Posterior cingulate gyrus (tissue), 11 donors: ENCODE measurements at regions not wholly inside any gene's neighbourhood (a gene's known extent, or its start where the extent isn't known, plus 50 kb on each side); places are given as distances from the start of the nearest gene placed in this dataset.
"Not testable (repeated sequence)": the region's sequence is repeated elsewhere in the genome, so short reads cannot be mapped to it uniquely, and the experiment has no call there.

Source experiments
- DNase-seq, 10 donors: peaks; one replicate each; pipeline versions ENCODE4 v3.0.0 to v3.0.0-alpha.2; 2020 to 2021; ENCODE audit warnings: mixed read lengths in 3 of 10
- intact Hi-C: fragments of 100-400 bp; cut with DNase I; formaldehyde crosslinking; loops from one replicate; pipeline ENCODE4 v1.15.1; 2023

DNA sequence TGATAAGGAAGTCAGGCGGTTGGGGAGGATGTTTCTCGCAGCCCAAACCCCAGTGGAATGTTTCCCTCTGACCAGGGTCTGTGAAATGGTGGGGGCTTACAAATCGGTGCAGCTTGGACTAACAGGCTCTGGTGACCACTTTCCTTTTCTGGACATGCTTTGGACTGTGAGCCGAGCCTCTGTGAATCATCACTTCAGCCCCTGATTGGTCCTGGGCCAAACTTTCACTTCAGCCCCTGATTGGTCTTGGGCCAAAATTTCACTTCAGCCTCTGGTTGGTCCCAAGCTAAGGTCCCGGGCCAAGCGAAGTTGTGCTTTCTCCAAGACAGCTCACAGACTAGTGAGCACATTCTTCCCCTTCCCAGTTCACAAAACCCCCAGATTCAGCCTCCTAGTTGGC lies 223.7 kb upstream of the ANKRD20A1 start:
- intact Hi-C loops = not testable (repeated sequence)
- peak in 1 of 10 donors; percentile 7 for DNase-seq

DNA sequence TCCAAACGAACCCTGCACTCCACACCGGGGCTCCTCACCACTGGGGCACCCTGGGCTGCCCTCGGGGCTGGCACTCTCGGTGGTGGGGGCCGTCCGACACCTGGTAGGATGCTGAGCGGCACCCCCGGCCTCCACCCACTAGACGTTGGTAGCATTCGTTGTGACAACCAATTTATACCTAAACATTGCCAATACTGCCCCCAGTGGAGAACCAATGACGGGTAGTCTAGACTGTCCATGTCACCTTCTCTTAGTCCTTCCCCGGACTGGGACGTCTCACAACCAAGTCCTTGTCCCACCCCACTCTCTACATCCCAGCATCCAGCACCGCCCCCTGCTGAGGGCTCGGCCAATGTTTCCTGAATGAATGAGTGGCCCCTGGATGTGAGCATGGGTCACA lies 246.8 kb upstream of the ANKRD20A1 start:
- peak in 3 of 10 donors; percentile 49 to 88 (median 60) for DNase-seq
- intact Hi-C loops = not testable (repeated sequence)

GRCh38 chr9:67609872-67610271 lies 248.9 kb upstream of the ANKRD20A1 start:
- peak in 2 of 10 donors; percentile 32 to 65 for DNase-seq

GRCh38 chr9:67609435-67609834 lies 249.3 kb upstream of the ANKRD20A1 start:
- intact Hi-C loops = not testable (repeated sequence)
- peak in 2 of 10 donors; percentile 31 to 46 for DNase-seq

More at GRCh38 chr9:67609872-67610271, 248.9 kb upstream of the ANKRD20A1 start:
- intact Hi-C loops = not testable (repeated sequence)

DNA sequence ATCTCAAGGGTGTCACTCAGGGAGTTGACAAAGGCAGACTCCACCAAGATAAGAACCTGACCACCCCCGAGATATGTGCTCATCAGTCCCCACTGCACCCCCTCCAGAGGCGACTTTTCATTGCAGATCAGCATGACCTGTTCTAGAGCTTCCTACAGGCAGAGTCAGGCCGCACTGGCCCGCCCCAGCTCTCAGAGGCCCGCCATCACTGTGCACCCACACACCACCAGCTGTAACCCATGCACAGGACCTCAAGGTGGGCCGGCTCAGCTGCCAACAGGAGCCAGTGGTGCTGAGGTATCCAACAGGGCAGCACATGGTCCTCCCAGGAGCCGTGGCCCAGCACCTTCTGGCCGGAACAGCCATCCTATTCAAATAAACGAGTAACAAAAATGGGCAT lies 253.6 kb upstream of the ANKRD20A1 start:
- intact Hi-C loops, DNase-seq: not testable (repeated sequence)

DNA sequence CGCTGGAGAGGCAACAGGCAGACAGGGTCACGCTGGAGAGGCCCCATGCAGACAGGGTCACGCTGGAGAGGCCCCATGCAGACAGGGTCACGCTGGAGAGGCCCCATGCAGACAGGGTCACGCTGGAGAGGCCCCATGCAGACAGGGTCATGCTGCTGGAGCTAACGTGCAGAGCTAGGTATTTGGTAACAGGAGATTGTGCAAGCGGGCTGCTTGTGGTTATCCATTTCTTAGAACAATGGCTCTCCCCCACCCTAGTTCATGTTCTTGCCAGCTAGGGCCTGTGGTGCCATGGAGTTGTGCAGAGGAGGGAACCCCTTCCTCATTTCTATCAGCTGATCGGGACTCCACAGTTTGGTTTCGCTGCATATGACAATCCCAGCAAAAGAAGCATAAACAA lies 255.1 kb upstream of the ANKRD20A1 start:
- DNase-seq = peak in 2 of 10 donors; percentile 26 to 37
- intact Hi-C loops = not testable (repeated sequence)

DNA sequence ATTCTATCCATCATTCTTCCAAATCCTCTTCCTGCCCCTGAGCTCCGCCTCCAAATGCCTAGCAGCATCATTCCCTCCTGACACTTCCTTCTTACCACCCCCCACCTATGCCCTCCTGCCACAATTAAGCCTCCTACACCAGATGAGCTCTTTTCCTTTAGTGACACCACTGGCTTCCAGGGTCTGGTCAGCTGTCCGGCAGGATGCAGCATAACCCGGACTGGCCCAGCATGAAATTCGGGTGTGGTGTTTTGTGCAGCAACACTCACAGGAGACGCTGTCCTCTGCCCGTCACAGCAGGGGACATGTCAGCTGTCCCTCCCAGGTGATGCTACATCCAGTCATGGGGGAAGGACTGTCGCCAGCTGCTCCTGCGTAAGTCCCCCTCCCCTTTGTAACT lies 266.3 kb upstream of the ANKRD20A1 start:
- DNase-seq, intact Hi-C loops: not testable (repeated sequence)

DNA sequence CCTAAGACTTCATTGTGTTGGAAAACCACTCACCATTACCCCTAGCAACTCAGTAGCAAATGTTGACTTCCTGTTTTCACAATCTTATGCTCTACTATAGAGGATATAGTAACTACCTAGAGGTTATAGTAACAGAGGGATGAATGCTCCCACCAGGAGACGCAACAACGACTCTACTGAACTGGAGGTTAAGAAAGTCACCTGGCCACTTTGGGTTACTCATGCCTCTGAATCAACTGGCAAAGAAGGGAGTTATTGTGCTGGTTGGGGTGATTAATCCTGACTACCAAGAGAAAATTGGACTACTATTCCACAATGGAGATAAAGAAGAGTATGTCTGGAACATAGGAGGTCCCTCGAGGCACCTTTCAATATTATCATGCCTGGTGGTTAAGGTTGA lies 302.9 kb upstream of the ANKRD20A1 start:
- intact Hi-C loops, DNase-seq: not testable (repeated sequence)

- intact Hi-C loops, DNase-seq: not testable (repeated sequence)
Measured at GRCh38 chr9:67550044-67550443, 308.7 kb upstream of the ANKRD20A1 start.

DNA sequence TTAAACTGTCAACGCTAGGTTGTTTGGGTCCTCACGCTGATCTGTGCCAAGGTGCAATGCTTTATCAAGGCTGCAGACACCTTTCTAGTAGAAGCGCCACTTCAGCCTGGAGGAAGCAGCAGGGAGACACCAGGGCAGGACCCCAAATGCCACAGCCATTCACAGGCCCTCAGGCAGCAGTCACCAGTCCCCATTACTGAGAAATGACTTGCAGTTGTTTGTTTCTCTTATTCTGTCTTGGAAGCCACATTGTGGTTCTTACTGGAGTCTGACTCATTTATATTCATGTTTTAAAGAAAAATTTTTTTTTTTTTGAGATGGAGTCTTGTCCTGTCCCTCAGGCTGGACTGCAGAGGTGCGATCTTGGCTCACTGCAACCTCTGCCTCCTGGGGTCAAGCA lies 328.9 kb upstream of the ANKRD20A1 start:
- intact Hi-C loops = not testable (repeated sequence)

DNA sequence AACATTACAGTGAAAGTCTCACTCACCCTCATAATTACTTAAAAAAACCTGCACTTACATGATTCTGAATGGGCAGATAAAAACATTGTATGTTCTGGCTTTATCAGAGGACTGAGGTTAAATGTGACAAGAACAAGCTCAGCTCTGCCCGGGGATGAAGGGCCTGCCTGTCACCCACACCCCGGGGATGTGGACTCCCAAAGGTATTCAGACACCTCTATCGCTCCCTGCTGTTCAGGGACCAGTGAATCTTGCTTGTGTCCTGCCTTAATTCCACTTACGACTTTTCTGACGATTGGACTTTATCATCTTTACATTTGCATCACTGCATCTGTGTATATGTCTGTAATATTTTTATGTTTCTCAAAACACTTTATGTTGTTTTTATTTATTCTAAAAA lies 341.8 kb upstream of the ANKRD20A1 start:
- intact Hi-C loops = not testable (repeated sequence)

More for the DNA sequence above, 328.9 kb upstream of the ANKRD20A1 start:
- DNase-seq = not testable (repeated sequence)

GRCh38 chr9:67514587-67514986 lies 344.1 kb upstream of the ANKRD20A1 start:
- intact Hi-C loops, DNase-seq: not testable (repeated sequence)

More for the DNA sequence above, 341.8 kb upstream of the ANKRD20A1 start:
- not testable (repeated sequence) for DNase-seq

DNA sequence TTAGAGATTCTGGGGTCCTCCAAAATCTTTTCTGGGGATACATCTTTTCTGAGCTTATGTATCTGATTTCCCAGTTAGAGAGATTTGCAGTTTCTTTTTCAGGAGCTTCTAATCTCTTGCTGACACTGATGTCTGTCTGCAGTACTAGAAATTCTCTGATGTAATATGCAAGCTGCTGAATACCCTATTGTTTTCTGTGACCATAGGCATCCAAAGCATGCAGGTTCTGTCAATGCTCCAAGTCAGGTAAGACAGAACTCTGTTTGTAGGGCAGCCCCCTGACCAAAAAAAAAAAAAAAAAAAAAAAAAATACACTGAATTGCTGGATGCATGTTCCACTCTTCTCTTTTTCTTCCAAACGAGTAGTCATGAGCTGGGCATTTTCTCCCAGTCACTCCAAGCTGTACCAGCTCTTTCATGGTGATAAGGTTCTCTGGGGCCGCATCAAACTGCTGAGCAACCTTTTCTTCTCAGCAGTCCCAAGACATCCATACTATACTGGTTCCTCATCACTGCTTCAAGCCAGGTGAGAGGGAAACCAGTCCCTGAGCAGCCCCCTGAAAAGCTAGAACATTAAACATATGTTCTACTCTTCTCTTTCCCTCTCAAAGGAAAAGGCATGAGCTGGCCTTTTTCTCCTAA lies 354.9 kb upstream of the ANKRD20A1 start:
- DNase-seq, intact Hi-C loops: not testable (repeated sequence)

DNA sequence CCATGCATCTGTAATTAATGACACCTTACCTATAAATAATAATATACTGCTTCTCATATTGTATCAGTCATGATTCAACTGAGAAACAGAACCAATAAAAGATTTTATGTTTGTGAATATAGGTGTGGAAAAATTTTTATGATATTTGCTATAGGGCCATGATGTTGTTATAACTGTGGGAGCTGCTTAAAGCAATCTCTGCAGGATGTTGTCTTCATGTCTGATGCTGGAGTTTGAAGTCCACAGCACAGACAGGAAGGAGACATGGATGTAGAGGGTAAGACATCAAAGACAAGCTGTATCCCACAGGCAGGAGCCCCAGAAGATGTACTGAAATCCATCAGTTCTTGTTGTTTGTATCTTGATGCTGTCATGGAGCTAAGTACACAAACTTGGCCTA lies 366.7 kb upstream of the ANKRD20A1 start:
- intact Hi-C loops, DNase-seq: not testable (repeated sequence)

- DNase-seq, intact Hi-C loops: not testable (repeated sequence)
Measured at GRCh38 chr9:67477465-67477864, 381.3 kb upstream of the ANKRD20A1 start.

DNA sequence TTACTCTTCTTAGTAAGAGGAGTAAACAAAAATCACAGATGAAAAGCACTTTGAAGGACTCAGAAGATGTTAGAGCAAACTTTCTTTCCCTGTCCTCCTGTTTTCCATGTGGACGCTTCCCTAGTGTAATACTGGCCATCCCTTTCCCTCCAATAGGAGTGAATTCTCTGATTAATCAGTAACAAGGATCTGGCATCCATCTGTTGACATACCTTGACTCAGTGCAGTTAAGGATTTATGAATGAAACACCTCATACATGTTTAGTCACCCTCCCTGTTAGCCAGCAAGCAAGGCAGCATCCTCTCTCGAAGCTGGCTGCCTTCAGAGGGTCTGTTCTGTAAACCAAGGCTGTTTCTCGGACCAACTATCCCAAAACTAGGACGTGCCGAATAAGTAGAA lies 388.0 kb upstream of the ANKRD20A1 start:
- intact Hi-C loops, DNase-seq: not testable (repeated sequence)

- DNase-seq, intact Hi-C loops: not testable (repeated sequence)
Measured at GRCh38 chr9:67468326-67468725, 390.4 kb upstream of the ANKRD20A1 start.

GRCh38 chr9:67461796-67462757 lies 396.7 kb upstream of the ANKRD20A1 start:
- DNase-seq, intact Hi-C loops: not testable (repeated sequence)

DNA sequence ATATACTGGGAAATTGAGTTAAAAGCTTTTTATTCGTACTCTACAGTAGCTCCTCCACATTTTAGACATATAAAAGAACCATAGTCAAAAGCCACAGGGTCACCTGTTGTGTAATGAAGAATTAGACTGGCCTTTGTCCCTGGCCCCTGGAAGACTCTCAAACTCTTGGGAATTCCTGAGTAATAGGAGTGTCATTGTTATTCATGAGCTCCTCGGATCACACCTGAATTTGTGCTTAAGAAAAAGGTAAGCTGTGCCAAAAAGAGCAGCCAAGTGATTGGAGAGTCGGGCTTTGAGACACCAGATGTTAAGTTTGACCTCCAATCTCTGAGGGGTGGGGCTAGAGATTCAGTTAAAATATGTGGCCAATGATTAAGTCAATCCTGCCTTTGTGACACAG lies 405.8 kb upstream of the ANKRD20A1 start:
- intact Hi-C loops, DNase-seq: not testable (repeated sequence)

DNA sequence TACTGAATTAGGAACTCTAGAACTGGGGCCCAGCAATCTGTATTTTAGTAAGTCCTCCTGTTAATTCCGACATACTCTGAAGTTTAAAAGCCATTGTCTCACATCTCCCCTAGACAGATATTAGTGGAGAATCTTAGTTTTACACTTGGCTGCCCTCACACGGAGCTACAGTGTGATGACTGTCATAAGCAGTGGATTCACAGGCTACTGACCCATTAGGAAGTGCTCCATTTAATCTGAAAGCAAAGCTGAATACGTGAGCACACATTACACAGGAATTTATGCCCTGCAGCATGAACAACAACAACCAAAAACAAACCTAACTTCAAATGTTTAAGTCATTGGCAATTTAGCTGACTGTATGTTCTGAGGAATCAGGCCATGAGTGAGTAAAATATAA lies 416.4 kb upstream of the ANKRD20A1 start:
- DNase-seq, intact Hi-C loops: not testable (repeated sequence)

DNA sequence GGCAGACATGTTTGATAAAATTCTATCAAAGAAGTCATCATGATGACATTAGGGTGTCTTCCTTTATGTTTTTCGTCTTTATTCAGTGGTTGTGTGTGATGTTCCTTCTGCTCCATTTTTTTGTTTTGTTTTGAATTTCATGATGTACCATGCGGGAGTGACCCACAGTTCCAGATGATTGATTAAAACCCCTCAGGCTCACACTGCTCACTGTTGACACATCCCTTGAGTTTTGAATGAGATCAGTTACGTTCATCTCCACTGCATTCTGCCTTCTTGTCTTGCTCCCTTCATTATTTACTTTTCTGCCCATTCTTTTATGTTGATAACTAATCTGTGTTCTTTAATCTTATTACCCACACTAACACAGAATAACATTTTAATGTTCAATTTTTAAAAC lies 421.7 kb upstream of the ANKRD20A1 start:
- DNase-seq, intact Hi-C loops: not testable (repeated sequence)
